ENCODE measurements at regions not wholly inside any gene's neighbourhood (a gene's known extent, or its start where the extent isn't known, plus 50 kb on each side); places are given as distances from the start of the nearest gene placed in this dataset.

- TF ChIP-seq CTCF (IDR thresholded peaks at IDR 0.05): no peak
- no peak for TF ChIP-seq POLR2A (IDR thresholded peaks at IDR 0.05)
Measured at GRCh38 chr13:75963302-75963701, 327.2 kb downstream of the LMO7 start.

Data from testis (tissue), 2 donors.